Stimulated activated CD8-positive, alpha-beta memory T cell treated with anti-CD3 and anti-CD28 coated beads, Interleukin-4, amount 100 ng/mL, for 24 hours (primary cell): ENCODE measurements at regions not wholly inside any gene's neighbourhood (a gene's known extent, or its start where the extent isn't known, plus 50 kb on each side); places are given as distances from the start of the nearest gene placed in this dataset.
A peak's percentile ranks its signal among the peaks of the same experiment; 100 is the strongest.
"Not testable (repeated sequence)": the region's sequence is repeated elsewhere in the genome, so short reads cannot be mapped to it uniquely, and the experiment has no call there.

Source experiments
- DNase-seq: peaks from one replicate; pipeline ENCODE4 v3.0.0-alpha.2; 2020; ENCODE audit warnings: low read depth

DNA sequence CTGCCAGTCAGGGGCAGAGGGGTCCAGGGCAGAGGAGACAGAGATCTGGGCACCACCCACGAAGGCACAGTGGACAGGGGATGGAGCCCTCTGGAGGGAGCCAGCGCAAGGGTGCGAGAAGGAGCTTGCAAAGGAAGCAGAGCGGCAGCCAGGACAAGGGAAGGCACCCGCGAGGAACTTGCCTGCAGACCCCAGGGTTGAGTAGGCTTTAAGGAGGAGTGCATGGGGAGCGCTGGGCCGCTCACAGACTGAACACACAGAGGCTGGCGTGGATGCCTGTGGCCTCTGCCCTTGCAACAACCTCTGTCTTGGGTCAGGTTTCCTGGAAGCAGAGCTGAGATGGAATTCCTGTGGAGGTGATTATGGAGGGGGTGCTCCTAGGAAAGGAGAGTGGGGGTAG is 374.4 kb downstream of the CNTNAP3B start:
- DNase-seq, result not testable (repeated sequence)

DNA sequence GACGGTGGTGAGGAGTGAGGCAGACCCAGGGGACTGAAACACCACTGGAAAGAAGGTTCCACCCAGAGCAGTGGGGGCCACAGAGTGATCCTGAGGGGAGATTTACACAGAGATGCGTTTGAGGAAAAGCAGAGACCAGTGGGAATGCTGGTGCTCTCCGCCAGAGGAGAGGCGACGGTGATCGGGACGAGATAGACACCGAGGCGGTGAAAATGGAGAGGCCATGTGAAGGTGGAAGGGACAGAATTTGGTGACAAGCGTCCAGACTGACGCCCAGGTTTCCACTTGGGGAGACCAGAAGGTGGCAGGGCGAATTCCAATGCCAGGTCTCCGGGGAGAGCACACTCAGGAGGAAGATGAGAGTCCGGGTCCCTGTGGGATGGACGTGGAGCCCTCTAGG is 374.8 kb downstream of the CNTNAP3B start:
- not testable (repeated sequence) for DNase-seq

DNA sequence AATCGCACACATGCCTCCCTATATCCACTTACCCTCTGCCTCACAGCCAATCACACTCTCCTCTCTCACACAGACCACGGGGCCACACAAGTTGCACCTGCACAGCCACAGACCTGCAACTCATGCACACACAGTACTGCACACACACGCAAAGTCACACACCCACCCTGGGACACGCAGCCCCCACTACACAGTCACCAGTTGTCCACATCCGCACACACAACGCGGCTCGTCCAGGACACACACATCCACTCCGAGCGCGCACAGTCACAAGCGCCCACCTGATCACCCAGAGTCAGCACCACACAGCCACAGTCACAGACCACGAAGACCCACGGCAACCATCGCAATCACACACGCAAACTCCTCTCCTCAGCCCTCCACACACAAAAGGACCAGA is 387.3 kb downstream of the CNTNAP3B start:
- not testable (repeated sequence) for DNase-seq

DNA sequence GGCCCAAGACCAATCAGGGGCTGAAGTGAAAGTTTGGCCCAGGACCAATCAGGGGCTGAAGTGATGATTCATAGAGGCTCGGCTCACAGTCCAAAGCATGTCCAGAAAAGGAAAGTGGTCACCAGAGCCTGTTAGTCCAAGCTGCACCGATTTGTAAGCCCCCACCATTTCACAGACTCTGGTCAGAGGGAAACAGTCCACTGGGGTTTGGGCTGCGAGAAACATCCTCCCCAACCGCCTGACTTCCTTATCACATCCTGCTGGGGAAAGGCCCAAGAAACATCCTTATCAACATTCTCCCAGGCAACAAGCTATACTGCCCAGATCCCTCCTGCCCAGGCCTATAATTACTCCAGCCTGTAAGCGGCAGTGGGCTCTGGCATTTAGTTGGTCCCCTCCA is 388.1 kb downstream of the CNTNAP3B start:
- DNase-seq, result not testable (repeated sequence)

DNA sequence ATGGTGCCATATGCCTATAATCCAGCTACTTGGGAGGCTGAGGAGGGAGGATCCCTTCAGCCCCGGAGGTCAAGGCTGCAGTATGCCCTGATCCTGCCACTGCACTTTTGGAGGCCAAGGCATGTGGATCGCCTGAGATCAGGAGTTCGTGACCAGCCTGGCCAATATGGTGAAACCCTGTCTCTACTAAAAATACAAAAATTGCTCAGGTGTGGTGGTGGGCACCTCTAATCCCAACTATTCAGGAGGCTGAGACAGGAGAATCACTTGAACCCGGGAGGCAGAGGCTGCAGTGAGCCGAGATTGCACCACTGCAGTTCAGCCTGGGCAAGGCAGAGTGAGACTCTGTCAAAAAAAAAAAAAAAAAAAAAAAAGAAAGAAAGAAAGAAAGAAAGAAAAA is 390.5 kb downstream of the CNTNAP3B start:
- DNase-seq, result not testable (repeated sequence)

DNA sequence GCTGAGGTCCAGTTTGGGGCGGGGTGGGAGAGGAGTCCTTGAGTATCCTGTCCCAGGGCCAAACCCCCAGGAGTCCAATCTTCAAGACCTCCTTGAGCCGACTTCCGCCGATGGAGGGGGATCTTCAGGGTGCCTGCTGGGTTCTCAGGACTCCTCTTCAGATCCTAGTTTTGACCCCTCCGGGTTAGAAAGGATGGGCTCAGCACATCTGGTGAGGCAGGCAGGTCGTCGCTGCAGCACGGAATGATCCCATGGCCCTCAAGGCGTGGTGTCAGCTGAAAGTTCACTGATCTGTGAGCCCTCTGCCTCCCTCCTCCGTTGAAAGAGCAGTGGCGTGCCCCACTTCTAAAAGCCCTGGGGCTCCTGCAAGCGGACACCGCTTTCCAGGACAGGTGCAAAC is 430.0 kb downstream of the CNTNAP3B start:
- not testable (repeated sequence) for DNase-seq

DNA sequence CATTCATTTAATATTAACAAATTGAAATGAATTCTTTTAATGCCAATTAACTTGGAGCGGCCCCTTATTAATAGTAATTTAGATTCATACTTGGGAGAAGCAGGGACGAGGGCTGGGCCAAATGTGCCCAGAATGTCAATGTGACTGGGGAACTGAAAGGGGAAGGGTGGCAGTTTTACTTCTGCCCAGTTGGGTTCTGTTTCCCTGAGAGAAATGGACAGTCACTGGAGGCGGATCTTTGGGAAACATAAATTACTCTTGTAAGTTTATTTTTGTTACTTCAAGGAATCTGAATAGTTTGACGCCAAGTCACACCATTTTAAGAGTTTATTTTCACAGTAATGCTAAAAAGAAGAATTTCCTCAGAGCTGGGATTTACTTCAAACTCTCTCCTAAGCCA is 432.1 kb downstream of the CNTNAP3B start:
- DNase-seq, result not testable (repeated sequence)

DNA sequence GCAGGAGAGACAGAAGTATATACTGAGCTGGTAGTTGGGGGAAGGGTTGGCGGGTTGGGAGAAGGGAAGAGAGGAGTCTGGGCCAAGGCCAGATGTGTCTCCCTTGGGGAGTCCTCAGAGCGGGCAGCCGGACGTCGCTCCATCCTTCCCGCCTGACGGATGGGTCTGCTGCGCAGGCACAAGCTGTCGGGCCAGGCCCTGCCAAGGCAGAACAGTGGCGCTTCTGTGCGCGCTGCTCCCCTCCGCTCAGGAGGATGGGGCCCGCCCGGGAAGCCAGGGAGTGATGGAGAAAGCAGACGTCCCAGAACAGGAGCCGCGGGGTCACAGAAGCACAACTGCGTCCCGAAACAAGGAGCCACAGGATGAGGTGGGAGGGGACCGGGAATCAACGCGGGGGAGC is 449.9 kb downstream of the CNTNAP3B start:
- not testable (repeated sequence) for DNase-seq

DNA sequence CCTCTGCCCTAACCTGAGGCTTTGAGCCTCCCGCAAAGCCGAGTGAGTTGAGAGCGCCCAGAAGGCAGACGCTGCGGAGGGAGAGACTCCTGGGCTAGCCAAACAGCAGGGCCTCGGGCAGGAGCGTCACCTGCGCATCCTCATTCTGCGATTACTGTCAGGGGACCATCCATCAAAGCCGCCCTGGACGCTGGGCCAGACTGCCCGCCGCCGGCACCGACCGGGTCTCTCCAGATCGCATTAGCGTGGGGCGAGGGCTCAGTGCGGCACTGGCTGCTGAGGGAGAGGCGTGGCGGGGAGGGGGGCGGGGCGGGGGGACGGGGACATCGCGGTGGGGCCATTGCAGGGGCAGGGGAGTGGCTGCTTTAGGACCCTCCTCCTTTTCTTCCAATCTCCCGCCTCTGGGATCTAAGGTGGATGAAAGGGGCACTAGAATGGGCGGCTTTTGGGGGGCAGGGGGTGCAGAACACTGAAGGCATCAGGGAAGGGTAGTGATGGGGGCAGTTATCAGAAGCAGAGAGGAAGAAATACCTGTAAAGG is 465.7 kb downstream of the CNTNAP3B start:
- not testable (repeated sequence) for DNase-seq

DNA sequence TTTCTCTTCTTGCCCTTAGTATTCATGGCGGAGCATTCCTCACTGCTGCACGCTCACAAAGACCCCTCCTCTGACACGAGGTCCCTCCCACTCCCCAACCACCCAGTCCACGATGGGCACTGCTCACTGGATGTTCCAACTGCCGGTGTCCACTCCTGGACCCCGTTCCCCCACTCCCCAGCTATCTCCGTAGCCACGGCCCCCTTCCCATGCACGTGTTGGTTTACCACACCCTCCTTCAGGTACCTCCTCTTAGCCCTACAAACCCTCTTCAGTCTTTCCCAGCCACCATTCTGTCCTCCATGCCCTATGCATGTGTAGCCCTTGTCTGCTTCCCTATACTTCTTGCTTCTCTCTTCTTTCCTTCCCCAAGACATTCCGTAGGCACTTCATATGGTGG is 469.6 kb upstream of the ZNG1F start:
- DNase-seq, result not testable (repeated sequence)

DNA sequence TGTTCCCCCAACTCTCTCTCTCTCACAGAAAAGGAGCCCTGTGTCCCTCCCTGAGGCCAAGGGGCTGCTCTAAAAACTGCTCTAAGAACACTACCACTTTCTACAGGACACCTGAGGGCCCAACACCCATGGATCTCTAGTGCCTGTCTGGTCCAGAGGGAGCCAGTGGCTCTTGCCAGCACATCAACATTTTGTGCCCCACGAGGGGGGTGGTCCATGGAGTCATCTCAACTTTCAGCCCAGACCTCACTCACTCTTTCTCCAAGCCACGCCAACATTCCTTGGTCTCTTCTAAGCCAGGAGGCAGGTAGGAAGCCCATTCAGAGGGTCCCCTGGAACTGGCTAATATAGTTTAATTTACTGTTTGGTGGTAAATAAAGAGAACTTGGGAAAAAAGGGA is 469.0 kb upstream of the ZNG1F start:
- not testable (repeated sequence) for DNase-seq

DNA sequence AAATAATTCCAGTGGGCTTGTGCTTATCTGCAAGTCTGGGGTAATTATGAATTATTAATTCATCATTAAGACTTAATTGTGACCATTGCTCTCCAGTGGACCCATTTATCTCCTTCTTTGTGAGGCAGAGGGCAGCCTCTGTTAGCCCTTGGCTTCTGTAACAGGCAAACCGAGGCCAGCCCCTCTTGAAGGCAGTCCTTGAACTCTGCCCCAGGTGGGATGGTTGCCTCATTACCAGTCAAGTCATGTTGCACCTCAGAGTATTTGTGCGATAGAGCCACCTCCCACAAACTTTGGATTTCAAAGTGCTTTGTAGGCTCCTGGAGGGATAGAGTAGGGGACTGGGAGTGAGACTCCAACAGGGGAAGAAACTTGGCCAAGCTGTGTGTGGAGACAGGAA is 468.0 kb upstream of the ZNG1F start:
- DNase-seq, result not testable (repeated sequence)

DNA sequence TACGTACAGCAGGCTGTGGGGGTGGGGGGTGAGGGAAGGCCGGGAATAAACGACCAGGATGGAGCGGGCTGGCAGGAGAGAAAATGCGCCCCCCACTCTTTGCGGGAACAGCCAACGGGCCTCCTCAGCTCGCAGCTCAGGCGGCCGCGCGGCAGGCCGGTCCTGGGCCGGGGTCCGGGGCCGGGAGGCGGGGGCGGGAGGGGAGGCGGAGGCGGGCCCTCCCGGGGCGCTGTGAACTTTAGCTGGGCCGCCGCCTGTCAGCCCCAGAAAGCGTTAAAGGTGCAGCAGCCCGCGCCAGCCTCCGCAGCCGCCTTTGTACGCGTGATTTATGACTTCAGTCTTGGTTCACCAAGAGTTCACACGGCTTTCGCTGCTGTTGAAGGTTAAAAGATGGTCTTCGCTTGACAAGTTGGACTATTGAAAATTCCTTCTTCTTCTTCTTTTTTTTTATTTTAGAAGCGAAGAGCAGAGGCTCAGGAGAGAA is 466.0 kb upstream of the ZNG1F start:
- not testable (repeated sequence) for DNase-seq

DNA sequence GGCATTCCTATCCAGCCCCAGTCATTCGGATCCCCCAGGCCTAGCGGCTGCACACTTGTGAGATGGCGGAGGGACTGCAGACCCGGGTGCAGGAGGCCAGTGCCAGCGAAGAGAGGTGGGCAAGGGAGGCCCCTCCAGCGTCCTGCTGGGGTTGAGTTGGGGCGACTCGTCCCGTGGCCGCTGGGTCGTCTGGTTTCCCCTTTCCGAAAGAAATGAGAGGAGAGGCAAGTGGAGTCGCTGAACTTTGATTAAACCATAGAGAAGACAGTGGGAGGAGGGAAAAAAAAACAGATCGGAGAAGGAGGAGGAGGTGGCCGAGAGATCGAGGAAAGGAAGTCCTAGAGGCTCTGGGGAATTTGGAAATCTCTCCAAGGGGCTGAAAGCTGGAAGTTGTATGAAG is 465.2 kb upstream of the ZNG1F start:
- not testable (repeated sequence) for DNase-seq

DNA sequence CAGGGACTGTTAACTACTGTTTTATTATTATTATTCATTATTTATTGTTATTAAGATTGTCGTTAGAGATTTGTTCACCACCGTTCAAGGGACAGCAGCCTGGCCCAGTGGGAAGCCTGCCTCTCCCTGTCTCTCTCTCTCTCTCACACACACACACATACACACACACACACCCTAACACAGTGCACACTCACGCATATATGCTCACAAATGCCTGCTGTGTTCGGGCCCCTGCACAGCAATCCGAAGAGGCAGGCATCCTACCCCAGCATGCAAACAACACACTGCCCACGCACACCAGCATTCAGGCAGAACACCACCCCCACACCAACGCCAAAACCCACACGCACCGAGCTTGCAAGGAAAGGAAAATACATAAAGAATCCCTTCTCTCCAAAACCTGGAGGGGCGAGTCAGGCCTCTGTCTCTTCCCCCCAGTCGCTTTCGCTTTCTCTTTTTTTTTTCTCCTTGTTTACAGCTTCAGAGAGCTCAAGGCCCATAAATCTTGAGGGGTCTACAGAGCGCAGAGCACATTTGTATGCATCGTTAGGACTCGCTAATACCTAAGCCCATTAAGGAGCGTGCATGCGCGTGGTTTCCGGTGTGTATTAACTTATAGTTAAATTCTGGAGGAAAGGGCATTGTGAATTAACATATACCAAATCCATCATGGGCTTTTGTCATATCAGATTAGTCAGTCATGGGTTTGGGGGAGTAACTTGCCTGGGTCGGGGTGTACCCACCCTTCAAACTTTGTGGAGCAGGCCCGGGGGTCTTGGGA is 464.6 kb upstream of the ZNG1F start:
- not testable (repeated sequence) for DNase-seq

DNA sequence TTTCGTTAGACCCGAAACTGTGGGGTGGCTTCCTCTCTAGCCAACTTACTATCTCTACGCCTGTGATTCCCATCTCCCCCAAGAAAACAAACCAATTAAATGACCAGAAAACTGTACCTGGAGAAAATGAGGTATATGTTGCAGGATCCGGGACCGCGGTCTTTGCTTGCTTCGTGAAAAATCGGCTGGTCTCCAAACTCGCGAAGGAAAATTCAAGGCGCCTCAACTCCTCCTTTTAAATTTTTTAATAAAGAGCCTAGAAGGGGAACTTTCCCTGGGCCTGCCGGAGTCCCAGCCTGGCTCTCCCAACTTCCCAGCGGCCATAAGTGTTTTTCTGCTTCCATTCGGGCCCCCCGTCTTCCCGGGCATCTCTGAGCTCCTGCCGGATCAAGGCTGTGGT is 463.7 kb upstream of the ZNG1F start:
- not testable (repeated sequence) for DNase-seq

DNA sequence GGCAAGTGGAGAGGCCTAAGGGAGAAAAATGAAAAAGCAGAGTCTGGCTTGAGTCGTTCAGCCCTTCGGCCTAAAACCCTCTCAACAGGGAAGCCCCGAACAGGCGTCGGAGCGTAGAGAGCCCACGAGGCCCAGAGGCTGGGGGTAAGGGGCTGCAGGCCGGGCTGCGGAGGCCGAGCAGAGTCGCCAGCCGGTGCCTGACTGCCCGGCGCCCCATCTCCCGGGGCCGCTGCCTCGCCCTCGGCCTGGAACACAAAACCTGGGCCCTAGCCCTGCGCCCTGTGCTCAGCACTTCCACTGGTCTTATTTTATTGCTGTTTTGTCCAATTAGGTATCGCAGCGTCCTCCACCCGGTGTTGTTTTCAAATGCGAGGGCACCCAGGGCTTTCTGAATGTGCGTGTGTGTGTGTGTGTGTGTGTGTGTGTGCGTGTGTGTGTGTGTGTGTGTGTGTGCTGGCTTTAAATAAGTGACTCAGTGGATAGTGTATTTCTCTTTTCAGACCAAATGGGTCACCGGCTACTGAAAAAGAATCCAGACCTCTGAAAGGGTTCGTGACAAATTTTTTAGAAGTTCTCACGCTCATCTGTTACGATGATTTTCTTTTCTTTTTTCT is 463.1 kb upstream of the ZNG1F start:
- DNase-seq, result not testable (repeated sequence)

DNA sequence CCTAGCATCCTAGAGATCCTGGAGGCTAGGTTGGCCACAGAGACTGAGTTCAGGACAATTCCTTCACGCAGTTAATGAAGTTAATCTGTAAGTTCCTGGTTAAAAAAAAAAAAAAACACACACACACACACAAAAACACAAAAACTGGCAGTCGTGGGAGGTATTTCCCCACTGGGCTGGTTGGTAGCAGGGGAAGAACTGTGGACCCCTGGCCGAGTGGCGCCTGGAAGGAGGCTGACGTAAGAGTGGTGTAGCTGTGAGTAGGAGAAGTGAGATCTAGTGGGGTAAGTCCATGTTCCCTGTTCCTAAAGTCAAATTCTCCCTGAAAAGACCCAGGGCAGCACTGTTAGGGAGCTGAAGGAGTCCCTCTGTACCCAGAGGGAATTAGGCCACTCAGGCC is 461.0 kb upstream of the ZNG1F start:
- not testable (repeated sequence) for DNase-seq

DNA sequence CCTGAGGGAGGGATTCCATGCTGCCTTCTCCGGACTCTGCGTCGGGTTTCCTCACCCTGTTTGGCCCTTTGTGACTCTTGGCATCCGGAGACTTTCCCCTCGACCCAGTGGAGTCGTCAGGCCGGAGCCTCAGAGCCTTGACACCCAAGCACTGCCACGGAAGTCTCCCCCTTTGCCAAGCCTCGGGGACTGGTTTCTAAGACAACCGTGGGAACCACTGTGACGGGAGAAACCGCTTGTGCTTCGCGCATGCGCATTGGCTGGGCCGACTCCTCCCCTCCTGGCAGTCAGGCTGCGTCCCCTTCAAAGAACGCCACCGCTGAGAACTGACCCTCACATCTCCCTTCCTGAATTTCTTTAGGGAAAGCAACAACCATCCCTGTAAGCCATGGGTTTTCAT is 459.4 kb upstream of the ZNG1F start:
- DNase-seq, result not testable (repeated sequence)

DNA sequence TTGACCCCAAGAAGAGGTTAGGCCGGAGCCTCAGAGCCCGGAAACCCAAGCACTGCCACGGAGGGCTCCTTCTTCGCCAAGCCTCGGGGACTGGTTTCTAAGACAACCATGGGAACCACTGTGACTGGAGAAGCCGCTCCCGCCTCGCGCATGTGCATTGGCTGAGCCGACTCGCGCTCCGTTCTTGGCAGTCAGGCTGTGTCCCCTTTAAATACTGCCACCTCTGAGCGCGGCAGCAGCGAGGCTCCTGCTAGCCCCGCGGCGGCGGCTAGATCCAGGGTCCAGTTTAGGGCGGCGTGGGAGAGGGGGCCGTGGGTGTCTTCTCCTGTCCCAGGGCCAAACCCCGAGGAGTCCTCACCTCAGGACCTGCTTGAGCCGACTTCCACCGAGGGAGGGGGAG is 457.1 kb upstream of the ZNG1F start:
- not testable (repeated sequence) for DNase-seq

DNA sequence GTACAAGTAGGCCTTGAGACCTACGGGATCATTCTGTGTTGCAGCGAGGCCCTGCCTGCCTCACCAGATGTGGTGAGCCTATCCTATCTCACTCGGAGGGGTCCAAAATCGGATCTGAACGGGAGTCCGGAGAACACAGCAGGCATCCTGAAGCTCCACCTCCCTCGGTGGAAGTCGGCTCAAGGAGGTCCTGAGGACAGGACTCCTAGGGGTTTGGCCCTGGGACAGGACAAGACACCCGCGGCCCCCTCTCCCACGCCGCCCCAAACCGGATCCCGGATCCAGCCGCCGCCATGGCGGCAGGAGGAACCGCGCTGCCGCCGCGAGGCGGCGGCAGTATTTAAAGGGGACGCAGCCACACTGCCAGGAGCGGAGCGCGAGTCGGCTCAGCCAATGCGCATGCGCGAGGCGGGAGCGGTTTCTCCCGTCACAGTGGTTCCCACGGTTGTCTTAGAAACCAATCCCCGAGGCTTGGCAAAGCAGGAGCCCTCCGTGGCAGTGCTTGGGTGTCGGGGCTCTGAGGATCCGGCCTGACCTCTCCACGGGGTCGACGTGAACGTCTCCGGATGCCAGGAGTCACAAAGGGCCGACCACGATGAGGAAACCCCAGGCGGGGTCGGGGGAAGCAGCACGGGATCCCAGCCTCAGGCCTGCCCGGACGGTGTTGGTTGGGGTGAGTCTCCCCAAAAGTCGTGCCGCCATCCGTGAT is 454.6 kb upstream of the ZNG1F start:
- peak; percentile 41 for DNase-seq

DNA sequence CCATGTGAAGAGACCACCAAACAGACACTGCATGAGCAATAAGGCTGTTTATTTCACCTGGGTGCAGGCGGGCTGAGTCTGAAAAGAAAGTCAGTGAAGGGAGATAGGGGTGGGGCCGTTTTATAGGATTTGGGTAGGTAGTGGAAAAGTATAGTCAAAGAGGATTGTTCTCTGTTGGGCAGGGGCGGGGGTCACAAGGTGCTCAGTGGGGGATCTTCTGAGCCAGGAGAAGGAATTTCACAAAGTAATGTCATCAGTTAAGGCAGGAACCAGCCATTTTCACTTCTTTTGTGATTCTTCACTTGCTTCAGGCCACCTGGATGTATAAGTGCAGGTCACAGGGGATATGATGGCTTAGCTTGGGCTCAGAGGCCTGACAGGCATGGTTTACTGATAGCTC is 444.6 kb upstream of the ZNG1F start:
- not testable (repeated sequence) for DNase-seq
